H1 (cell line): ENCODE measurements at regions not wholly inside any gene's neighbourhood (a gene's known extent, or its start where the extent isn't known, plus 50 kb on each side); places are given as distances from the start of the nearest gene placed in this dataset.

Experiments
- CTCF ChIA-PET: fragments of 300-600 bp; sonication (Branson Sonifier 250); formaldehyde crosslinking; loops from one replicate; lab custom pipeline; 2021; ENCODE audit not compliant: partially characterized antibody; lab: Charles Lee
- POLR2A ChIA-PET: fragments of 300-600 bp; sonication (Branson Sonifier 250); formaldehyde crosslinking; loops from one replicate; lab custom pipeline; 2021; ENCODE audit warnings: inconsistent platforms; ENCODE audit not compliant: partially characterized antibody; lab: Charles Lee
- DNase-seq, 2 experiments: peaks; one replicate each; pipeline versions ENCODE4 v3.0.0 to v3.0.0-alpha.2; 2010 to 2022; ENCODE audit warnings: low spot score in 2 of 2, low read depth in 1 of 2, mixed read lengths in 1 of 2
- FAIRE-seq: peaks from 2 replicates; lab custom pipeline; 2011; peaks lifted over from hg19 to GRCh38; lab: Jason Lieb, UNC
- H2AFZ ChIP-seq: 2 replicates; pipeline ENCODE4 v1.8.1; 2012; ENCODE audit warnings: low read length, inconsistent platforms
- H2AK5ac ChIP-seq: 2 replicates; pipeline ENCODE4 v1.6.1; 2013; ENCODE audit warnings: low read depth, low read length
- H2BK120ac ChIP-seq: replicated peaks from 2 replicates; pipeline ENCODE3; 2013; ENCODE audit warnings: low read depth, low read length, inconsistent platforms
- H2BK12ac ChIP-seq: 2 replicates; pipeline ENCODE4 v1.6.1; 2013; ENCODE audit warnings: low read depth, low read length
- H2BK15ac ChIP-seq: 2 replicates; pipeline ENCODE4 v1.6.1; 2013; ENCODE audit warnings: low read length
- H2BK20ac ChIP-seq: 2 replicates; pipeline ENCODE4 v1.6.1; 2013; ENCODE audit warnings: low read length
- H2BK5ac ChIP-seq: 2 replicates; pipeline ENCODE4 v1.6.1; 2013; ENCODE audit warnings: low read depth, low read length
- H3K14ac ChIP-seq: 2 replicates; pipeline ENCODE4 v1.6.1; 2013; ENCODE audit warnings: inconsistent platforms; ENCODE audit not compliant: insufficient read length
- H3K18ac ChIP-seq: 2 replicates; pipeline ENCODE4 v1.6.1; 2013; ENCODE audit warnings: low read length; ENCODE audit errors: extremely low read depth
- H3K23ac ChIP-seq: 2 replicates; pipeline ENCODE4 v1.6.1; 2013; ENCODE audit warnings: inconsistent platforms; ENCODE audit not compliant: insufficient read length
- H3K23me2 ChIP-seq: 2 replicates; pipeline ENCODE4 v1.6.1; 2013; ENCODE audit warnings: low read depth, low read length
- H3K27ac ChIP-seq: 2 replicates; pipeline ENCODE4 v1.6.1; 2011; ENCODE audit warnings: low read depth, low read length, inconsistent platforms
- H3K27me3 ChIP-seq, 4 experiments: replicated peaks in 1 of 4; 1 replicate in 1 of 4; 2 replicates in 3 of 4; pipeline versions ENCODE4 v1.6.1 to v1.8.1; 2011 to 2013; ENCODE audit warnings: low read length in 3 of 4, mild to moderate bottlenecking in 3 of 4, inconsistent platforms in 2 of 4, mixed read lengths in 2 of 4, moderate library complexity in 1 of 4; ENCODE audit not compliant: control insufficient read depth in 3 of 4, insufficient read depth in 3 of 4; ENCODE audit errors: extremely low read depth in 1 of 4
- H3K36me3 ChIP-seq, 4 experiments: 2 replicates each; pipeline versions ENCODE4 v1.6.1 to v1.8.1; 2011 to 2013; ENCODE audit warnings: mild to moderate bottlenecking in 4 of 4, low read length in 3 of 4, moderate library complexity in 2 of 4, control low read depth in 1 of 4, inconsistent platforms in 1 of 4; ENCODE audit not compliant: insufficient read depth in 4 of 4, control insufficient read depth in 2 of 4
- H3K4ac ChIP-seq: replicated peaks from 2 replicates; pipeline ENCODE3; 2013; ENCODE audit warnings: low read length, low read depth, mixed read lengths, inconsistent platforms; ENCODE audit not compliant: insufficient read length
- H3K4me1 ChIP-seq, 4 experiments: replicated peaks in 1 of 4; 1 replicate in 1 of 4; 2 replicates in 3 of 4; pipeline versions ENCODE4 v1.6.1 to v1.8.1; 2011 to 2013; ENCODE audit warnings: low read length in 3 of 4, inconsistent platforms in 2 of 4, mixed read lengths in 1 of 4; ENCODE audit not compliant: insufficient read depth in 4 of 4, control insufficient read depth in 3 of 4
- H3K4me2 ChIP-seq, 2 experiments: 2 replicates each; pipeline versions ENCODE4 v1.6.1 to v1.8.1; 2011 to 2013; ENCODE audit warnings: low read depth in 2 of 2, low read length in 2 of 2, control low read depth in 1 of 2, inconsistent platforms in 1 of 2, mild to moderate bottlenecking in 1 of 2; ENCODE audit not compliant: insufficient read depth in 1 of 2
- H3K4me3 ChIP-seq, 4 experiments: fragments of 200-600, 300-600 bp in 1 of 4; sonication (generic), shearing (Covaris generic), sonication (Bioruptor Twin) in 1 of 4; 2 replicates each; pipeline versions ENCODE4 v1.5.1 to v1.8.1; 2011 to 2016; ENCODE audit warnings: low read length in 4 of 4, low read depth in 3 of 4, control low read depth in 2 of 4, inconsistent platforms in 2 of 4, mild to moderate bottlenecking in 2 of 4, mixed read lengths in 1 of 4, moderate library complexity in 1 of 4; ENCODE audit not compliant: insufficient read depth in 2 of 4; ENCODE audit errors: extremely low read depth in 1 of 4
- H3K56ac ChIP-seq: replicated peaks from 2 replicates; pipeline ENCODE3; 2013; ENCODE audit warnings: low read depth, mild to moderate bottlenecking, mixed read lengths, low read length, inconsistent platforms; ENCODE audit not compliant: insufficient read length
- H3K79me1 ChIP-seq: 2 replicates; pipeline ENCODE4 v1.6.1; 2013; ENCODE audit warnings: low read depth, low read length, control low read depth
- H3K79me2 ChIP-seq, 2 experiments: 2 replicates each; pipeline versions ENCODE4 v1.6.1 to v1.8.1; 2012 to 2013; ENCODE audit warnings: low read length in 2 of 2, mild to moderate bottlenecking in 2 of 2, inconsistent platforms in 1 of 2; ENCODE audit not compliant: insufficient read depth in 2 of 2, control insufficient read depth in 1 of 2
- H3K9ac ChIP-seq, 4 experiments: replicated peaks in 1 of 4; 1 replicate in 1 of 4; 2 replicates in 3 of 4; pipeline versions ENCODE4 v1.6.1 to v1.8.1; 2011 to 2013; ENCODE audit warnings: low read depth in 3 of 4, low read length in 3 of 4, control low read depth in 2 of 4, mild to moderate bottlenecking in 2 of 4, moderate library complexity in 2 of 4, inconsistent platforms in 1 of 4; ENCODE audit errors: extremely low read depth in 1 of 4
- H3K9me3 ChIP-seq, 2 experiments: 2 replicates each; pipeline versions ENCODE4 v1.6.1 to v1.8.1; 2012 to 2013; ENCODE audit warnings: mild to moderate bottlenecking in 2 of 2, moderate library complexity in 2 of 2, control low read depth in 1 of 2, inconsistent platforms in 1 of 2, low read depth in 1 of 2, low read length in 1 of 2, mixed read lengths in 1 of 2; ENCODE audit not compliant: insufficient read depth in 2 of 2
- H4K20me1 ChIP-seq, 2 experiments: replicated peaks in 1 of 2; 2 replicates each; pipeline versions ENCODE3 to v1.8.1; 2011 to 2013; ENCODE audit warnings: inconsistent platforms in 2 of 2, low read length in 2 of 2, mild to moderate bottlenecking in 1 of 2; ENCODE audit not compliant: insufficient read depth in 2 of 2, control insufficient read depth in 1 of 2
- H4K5ac ChIP-seq: 2 replicates; pipeline ENCODE4 v1.6.1; 2013; ENCODE audit warnings: low read length, low read depth, mixed read lengths, inconsistent platforms; ENCODE audit not compliant: insufficient read length
- H4K8ac ChIP-seq: 2 replicates; pipeline ENCODE4 v1.8.0; 2013; ENCODE audit warnings: mild to moderate bottlenecking, moderate library complexity, low read length, inconsistent platforms; ENCODE audit not compliant: insufficient read depth; ENCODE audit errors: extremely low read depth
- H4K91ac ChIP-seq: replicated peaks from 2 replicates; pipeline ENCODE3; 2013; ENCODE audit warnings: low read length, mixed read lengths, inconsistent platforms; ENCODE audit not compliant: insufficient read length
- CBX8 ChIP-seq: fragments of 300-800, 300-1000 bp; sonication (generic); IDR thresholded peaks from 2 replicates; pipeline ENCODE4 v1.7.1; 2016; ENCODE audit warnings: low read depth, low read length, borderline replicate concordance
- CHD1 ChIP-seq: IDR thresholded peaks from 2 replicates; pipeline ENCODE4 v1.6.1; 2012; ENCODE audit warnings: low read depth, low read length, improper control_type of control experiment
- CTBP2 ChIP-seq: IDR thresholded peaks from 2 replicates; pipeline ENCODE4 v1.7.0; 2011; ENCODE audit warnings: borderline replicate concordance, mild to moderate bottlenecking, moderate library complexity, mixed read lengths, low read length; ENCODE audit not compliant: insufficient read depth, insufficient read length
- E2F6 ChIP-seq: IDR thresholded peaks from 2 replicates; pipeline ENCODE4 v1.6.1; 2012; ENCODE audit warnings: inconsistent platforms
- HDAC6 ChIP-seq: IDR thresholded peaks from one replicate; pipeline ENCODE4 v1.7.1; 2012; ENCODE audit warnings: low read depth, mild to moderate bottlenecking, inconsistent platforms, low read length, moderate library complexity
- KDM5A ChIP-seq: fragments of 200-600 bp; IDR thresholded peaks from 2 replicates; pipeline ENCODE4 v1.7.1; 2012; ENCODE audit warnings: mild to moderate bottlenecking, low read length, inconsistent platforms, mixed read lengths
- MAFK ChIP-seq: IDR thresholded peaks from 2 replicates; pipeline ENCODE4 v1.6.1; 2012; ENCODE audit warnings: low read depth, mild to moderate bottlenecking, improper control_type of control experiment, low read length
- MAX ChIP-seq: IDR thresholded peaks from 2 replicates; pipeline ENCODE4 v1.6.1; 2012; ENCODE audit warnings: inconsistent platforms
- POLR2A ChIP-seq, 2 experiments: IDR thresholded peaks; 1 replicate in 1 of 2; 2 replicates in 1 of 2; pipeline ENCODE4 v1.6.1; 2011; ENCODE audit warnings: low read depth in 2 of 2, low read length in 2 of 2, mild to moderate bottlenecking in 2 of 2; ENCODE audit errors: control extremely low read depth in 1 of 2
- RAD21 ChIP-seq, 2 experiments: IDR thresholded peaks in 1 of 2; conservative IDR thresholded peaks in 1 of 2; 2 replicates each; pipeline ENCODE4 v1.6.1; 2011; ENCODE audit warnings: low read depth in 2 of 2, low read length in 2 of 2, improper control_type of control experiment in 1 of 2, inconsistent platforms in 1 of 2, mild to moderate bottlenecking in 1 of 2, moderate library complexity in 1 of 2
- RXRA ChIP-seq: IDR thresholded peaks from 2 replicates; pipeline ENCODE4 v1.6.1; 2011; ENCODE audit warnings: low read depth, mild to moderate bottlenecking, low read length, moderate library complexity; ENCODE audit not compliant: insufficient read depth
- SAP30 ChIP-seq: fragments of 300-600 bp; sonication (generic); IDR thresholded peaks from 2 replicates; pipeline ENCODE4 v1.7.1; 2012; ENCODE audit warnings: low read length, moderate library complexity, mild to moderate bottlenecking, inconsistent platforms; ENCODE audit not compliant: insufficient read depth, insufficient replicate concordance
- WGBS, 2 experiments: shearing (Covaris generic) in 1 of 2; methylation state at CpG; one replicate each; pipeline versions ENCODE4 v1.1.6 to v1.1.7; 2013 to 2015; ENCODE audit warnings: low lambda C conversion rate in 2 of 2, mixed read lengths in 2 of 2, inconsistent platforms in 1 of 2, low coverage in 1 of 2, missing lambda C conversion rate in 1 of 2; ENCODE audit not compliant: insufficient replicate concordance in 2 of 2, insufficient coverage in 1 of 2, insufficient read length in 1 of 2; ENCODE audit errors: extremely low coverage in 1 of 2, missing lambda C conversion rate in 1 of 2; 5-methylcytosine and 5-hydroxymethylcytosine counted together
- TF ChIP-seq, protein P1 (sequence below): IDR thresholded peaks from 2 replicates; pipeline ENCODE4 v1.6.1; 2011; ENCODE audit warnings: low read length, improper control_type of control experiment

DNA sequence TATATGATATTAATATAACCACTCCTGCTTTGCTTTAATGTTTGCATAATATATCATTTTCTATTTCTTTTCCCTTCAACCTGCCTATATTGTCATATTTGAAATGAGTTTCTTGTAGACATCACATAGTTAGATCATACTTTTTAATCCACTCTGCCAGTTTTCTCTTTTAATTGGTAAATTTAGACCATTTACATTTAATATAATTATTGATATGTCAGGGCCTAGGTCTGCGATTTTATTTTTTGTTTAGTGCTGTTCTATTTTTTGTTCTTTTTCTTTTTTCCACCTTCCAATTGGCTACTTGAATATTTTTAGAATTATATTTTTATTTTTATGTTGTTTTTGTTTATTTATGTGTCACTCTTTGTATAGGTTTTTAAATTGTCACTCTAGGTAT is 213.3 kb downstream of the C1orf94 start:
- Histone ChIP-seq H3K4me3 (no peak overlapping the region), H3K23ac (no peak overlapping the region), H3K36me3 (no peaks in the 10 kb centered on the region), H3K56ac (no peak overlapping the region), H2AFZ (no peak overlapping the region), H2BK120ac (no peak overlapping the region), H2BK12ac (no peak overlapping the region), H4K5ac (no peak overlapping the region), H3K27me3 (no peaks in the 10 kb centered on the region), H3K4ac (no peak overlapping the region), H3K23me2 (no peaks in the 10 kb centered on the region), H3K9ac (no peak overlapping the region), H3K4me1 (peaks cover 0 to 3% (median 0%) of the 10 kb centered on the region in 4 experiments; a peak in 1 of 7 replicates), H3K79me1 (no peaks in the 10 kb centered on the region), H2BK20ac (no peak overlapping the region), H3K79me2 (no peaks in the 10 kb centered on the region), H2BK15ac (no peak overlapping the region), H4K91ac (no peak overlapping the region), H3K18ac (no peak overlapping the region), H4K20me1 (no peaks in the 10 kb centered on the region), H3K9me3 (no peaks in the 10 kb centered on the region), H3K14ac (no peak overlapping the region), H2AK5ac (no peak overlapping the region), H3K4me2 (no peak overlapping the region), H2BK5ac (no peak overlapping the region), H4K8ac (no peak overlapping the region), H3K27ac (no peak overlapping the region)
- no peak for DNase-seq
- WGBS, 2 experiments = 100% methylated on average over 1 of the region's 1 CpG; no CpG with 5 or more reads in 1 of the 2 experiments
- ChIA-PET CTCF (no interaction called here), POLR2A (no interaction called here)
- no peak for FAIRE-seq
- TF ChIP-seq MAFK (no peak), SAP30 (no peak), HDAC6 (no peak), POLR2A (IDR thresholded peaks at IDR 0.05; ENCODE audit: control extremely low read depth in 1 of 2, low read depth in 2 of 2, low read length in 2 of 2) (no peak), MAX (no peak), CHD1 (no peak), RAD21 (IDR thresholded peaks at IDR 0.05 in 1 of 2, conservative IDR thresholded peaks at IDR 0.05 in 1 of 2; ENCODE audit: low read depth in 2 of 2, low read length in 2 of 2) (no peak), KDM5A (no peak), CBX8 (no peak), CTBP2 (no peak), RXRA (no peak), E2F6 (no peak)
- TF ChIP-seq, protein P1, sequence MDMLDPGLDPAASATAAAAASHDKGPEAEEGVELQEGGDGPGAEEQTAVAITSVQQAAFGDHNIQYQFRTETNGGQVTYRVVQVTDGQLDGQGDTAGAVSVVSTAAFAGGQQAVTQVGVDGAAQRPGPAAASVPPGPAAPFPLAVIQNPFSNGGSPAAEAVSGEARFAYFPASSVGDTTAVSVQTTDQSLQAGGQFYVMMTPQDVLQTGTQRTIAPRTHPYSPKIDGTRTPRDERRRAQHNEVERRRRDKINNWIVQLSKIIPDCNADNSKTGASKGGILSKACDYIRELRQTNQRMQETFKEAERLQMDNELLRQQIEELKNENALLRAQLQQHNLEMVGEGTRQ = no peak
